Vagina (tissue), 2 donors: ENCODE measurements at regions not wholly inside any gene's neighbourhood (a gene's known extent, or its start where the extent isn't known, plus 50 kb on each side); places are given as distances from the start of the nearest gene placed in this dataset.

Experiments used
- CTCF ChIP-seq, 3 experiments: fragments of 450-650 bp in 2 of 3; fragments of 200-600 bp in 1 of 3; sonication (generic) in 1 of 3; IDR thresholded peaks; one replicate each; pipeline ENCODE4 v1.5.1; 2017 to 2019; ENCODE audit warnings: antibody characterized with exemption in 3 of 3, mild to moderate bottlenecking in 2 of 3, moderate library complexity in 2 of 3
- POLR2A ChIP-seq, 2 donors: fragments of 450-650 bp; IDR thresholded peaks; one replicate each; pipeline ENCODE4 v1.6.1; 2017; ENCODE audit warnings: antibody characterized with exemption in 2 of 2, mild to moderate bottlenecking in 2 of 2, moderate library complexity in 2 of 2

- TF ChIP-seq POLR2A (IDR thresholded peaks at IDR 0.05), result no peak
- no peak for TF ChIP-seq CTCF (IDR thresholded peaks at IDR 0.05)
Observed at GRCh38 chr2:145723872-145724271, 1204.0 kb upstream of the ZEB2 start.
